22Rv1 (cell line): ENCODE measurements at regions not wholly inside any gene's neighbourhood (a gene's known extent, or its start where the extent isn't known, plus 50 kb on each side); places are given as distances from the start of the nearest gene placed in this dataset.

Experiments
- H3K27ac ChIP-seq: fragments of 450-650 bp; 2 replicates; pipeline ENCODE4 v1.5.1; 2017
- ZFX ChIP-seq: fragments of 450-650 bp; IDR thresholded peaks from 2 replicates; pipeline ENCODE4 v1.6.1; 2017; ENCODE audit warnings: antibody characterized with exemption, borderline replicate concordance
- TF ChIP-seq, protein P1 (sequence below): fragments of 450-650 bp; IDR thresholded peaks from 2 replicates; pipeline ENCODE4 v1.5.1; 2017; ENCODE audit warnings: mild to moderate bottlenecking

DNA sequence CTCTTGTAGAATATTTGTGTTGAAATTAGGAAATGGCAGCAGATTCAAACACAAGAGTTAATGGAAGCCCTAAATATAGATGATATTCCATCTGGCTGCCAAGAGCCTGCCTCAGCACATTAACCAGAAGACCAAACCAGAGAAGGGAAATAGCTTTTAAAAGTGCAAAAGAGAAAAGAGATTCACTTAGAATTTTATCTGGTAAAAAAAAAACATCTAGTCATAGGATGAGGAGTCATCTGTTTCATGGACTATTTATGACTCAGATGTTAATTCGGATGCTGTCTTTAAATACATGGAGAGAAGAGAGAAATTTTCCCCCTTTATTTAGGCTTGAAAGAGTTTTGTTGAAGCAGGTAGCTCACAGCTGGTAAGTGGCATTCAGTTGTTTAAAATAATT is 201.6 kb upstream of the NUDT4 start:
- TF ChIP-seq, protein P1, sequence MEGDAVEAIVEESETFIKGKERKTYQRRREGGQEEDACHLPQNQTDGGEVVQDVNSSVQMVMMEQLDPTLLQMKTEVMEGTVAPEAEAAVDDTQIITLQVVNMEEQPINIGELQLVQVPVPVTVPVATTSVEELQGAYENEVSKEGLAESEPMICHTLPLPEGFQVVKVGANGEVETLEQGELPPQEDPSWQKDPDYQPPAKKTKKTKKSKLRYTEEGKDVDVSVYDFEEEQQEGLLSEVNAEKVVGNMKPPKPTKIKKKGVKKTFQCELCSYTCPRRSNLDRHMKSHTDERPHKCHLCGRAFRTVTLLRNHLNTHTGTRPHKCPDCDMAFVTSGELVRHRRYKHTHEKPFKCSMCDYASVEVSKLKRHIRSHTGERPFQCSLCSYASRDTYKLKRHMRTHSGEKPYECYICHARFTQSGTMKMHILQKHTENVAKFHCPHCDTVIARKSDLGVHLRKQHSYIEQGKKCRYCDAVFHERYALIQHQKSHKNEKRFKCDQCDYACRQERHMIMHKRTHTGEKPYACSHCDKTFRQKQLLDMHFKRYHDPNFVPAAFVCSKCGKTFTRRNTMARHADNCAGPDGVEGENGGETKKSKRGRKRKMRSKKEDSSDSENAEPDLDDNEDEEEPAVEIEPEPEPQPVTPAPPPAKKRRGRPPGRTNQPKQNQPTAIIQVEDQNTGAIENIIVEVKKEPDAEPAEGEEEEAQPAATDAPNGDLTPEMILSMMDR: no peak
- TF ChIP-seq ZFX: no peak
- no peak overlapping the region for H3K27ac ChIP-seq

DNA sequence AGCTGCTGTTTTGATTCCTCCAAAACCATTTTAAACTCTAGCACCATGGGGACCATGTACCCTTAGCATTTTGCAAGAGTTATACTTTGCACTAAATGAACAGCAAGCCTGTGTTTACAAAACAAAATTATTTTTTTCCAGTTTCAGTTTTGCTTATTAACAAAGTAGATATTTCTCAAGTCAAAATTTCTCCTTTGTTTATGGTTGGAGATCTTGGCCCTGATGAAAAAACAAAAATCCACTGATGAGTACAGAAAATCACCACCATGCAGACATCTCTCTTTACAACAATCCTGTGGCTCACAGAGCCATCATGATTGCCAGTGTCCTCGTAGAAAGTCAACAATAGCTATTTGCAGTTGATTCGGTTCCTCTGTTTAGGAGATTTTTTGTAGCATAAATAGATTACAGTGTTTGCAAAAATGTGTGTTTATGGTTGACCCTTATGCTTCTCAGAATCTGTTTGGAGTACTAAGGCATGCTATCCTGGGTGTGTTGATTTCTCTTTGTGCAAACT is 201.1 kb upstream of the NUDT4 start:
- H3K27ac ChIP-seq: no peak overlapping the region
- TF ChIP-seq, protein P1: no peak
- no peak for TF ChIP-seq ZFX

DNA sequence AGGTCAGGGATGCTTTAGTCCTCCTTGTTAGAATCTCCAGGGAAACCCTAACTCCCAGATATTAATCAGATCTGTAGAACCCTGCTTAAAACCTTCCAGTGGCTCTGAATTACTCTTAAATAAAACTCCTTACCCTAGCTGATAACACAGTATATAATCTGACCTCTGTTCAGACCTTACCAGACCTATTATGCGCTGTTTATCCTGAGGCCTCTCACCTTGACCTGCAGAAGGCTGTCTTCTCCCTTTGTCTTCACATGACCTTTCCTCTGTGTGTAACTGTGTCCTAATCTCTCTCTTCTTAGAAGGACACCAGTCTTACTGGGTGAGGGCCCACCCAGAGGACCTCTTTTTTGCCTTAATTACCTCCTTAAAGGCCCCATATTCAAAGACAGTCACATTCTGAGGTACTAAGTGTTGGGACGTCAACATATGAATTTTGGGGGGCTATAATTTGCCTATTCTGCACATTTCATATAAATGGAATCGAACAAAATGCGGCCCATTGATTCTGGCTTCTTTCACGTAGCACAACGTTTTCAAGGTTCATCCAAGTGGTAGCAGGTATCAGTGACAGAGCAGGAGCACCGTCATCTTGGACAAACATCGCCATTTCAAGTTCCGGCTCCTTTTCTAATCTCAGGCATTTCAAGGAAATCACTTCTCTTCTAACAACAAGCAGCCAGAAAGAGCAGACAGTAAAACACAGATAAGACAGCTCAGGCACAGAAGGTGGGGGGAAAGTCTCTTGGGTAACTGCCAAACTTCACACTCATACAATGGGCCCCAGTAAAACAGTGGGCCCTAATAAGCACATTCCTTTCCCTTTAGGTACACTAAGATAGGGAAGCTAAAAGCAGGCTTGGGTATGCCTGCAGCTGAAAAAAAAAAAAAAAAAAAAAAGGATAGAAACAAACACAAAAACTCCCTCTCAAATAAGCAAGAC is 200.2 kb upstream of the NUDT4 start:
- no peak for TF ChIP-seq ZFX
- TF ChIP-seq, protein P1: no peak
- H3K27ac ChIP-seq: no peak overlapping the region

DNA sequence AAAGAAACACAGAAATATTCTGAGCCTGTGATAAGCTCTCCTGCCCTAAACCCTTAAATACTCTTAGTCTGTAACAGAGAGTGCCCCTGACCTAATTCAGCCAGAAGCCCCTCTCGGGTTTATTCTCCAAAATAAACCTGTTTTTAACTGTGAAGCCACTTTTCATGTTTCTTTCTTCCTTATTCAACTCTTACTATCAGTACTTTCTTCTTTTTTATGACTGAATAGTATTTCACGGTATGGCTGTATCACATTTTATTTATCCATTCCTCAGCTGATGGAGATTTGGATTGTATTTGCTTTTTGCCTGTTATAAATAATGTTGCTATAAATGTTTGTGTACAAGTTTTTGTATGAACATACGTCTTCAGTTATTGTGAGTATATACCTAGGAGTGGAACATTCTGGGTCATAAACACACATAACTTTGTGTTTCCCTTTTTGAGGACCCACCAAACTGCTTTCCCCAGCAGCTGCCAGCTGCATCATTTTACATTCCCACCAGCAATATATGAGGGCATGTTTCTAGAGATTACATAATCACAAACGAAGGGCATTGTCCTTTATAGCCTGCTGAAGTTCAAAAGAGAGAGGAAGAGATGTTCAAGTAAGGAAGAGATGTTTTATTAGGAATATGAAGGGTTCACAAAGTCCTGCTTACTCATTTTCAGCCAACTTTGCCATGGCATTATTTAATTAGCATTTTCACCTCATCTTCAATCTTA is 199.4 kb upstream of the NUDT4 start:
- no peak for TF ChIP-seq ZFX
- TF ChIP-seq, protein P1: no peak
- no peak overlapping the region for H3K27ac ChIP-seq

DNA sequence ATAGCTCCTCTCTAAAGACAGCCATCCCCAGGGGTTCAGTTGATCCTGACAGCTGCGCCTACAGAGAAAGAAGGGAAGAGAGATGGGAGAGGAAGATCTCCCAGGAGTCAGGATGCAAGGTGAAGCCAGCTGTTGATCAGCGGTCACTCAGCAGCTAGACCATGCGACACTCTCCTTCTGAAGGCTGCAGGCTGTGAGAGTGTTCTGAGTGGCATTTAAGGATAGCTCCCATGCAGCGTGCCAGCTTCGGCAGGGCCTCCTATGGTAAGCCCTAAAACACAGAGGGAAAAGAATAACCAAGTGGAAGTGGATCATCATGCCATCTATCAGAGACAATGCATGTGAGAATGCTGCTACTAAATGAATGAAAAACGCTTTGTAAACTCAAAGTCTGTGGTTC is 197.9 kb upstream of the NUDT4 start:
- H3K27ac ChIP-seq: no peak overlapping the region
- no peak for TF ChIP-seq ZFX
- TF ChIP-seq, protein P1: no peak

DNA sequence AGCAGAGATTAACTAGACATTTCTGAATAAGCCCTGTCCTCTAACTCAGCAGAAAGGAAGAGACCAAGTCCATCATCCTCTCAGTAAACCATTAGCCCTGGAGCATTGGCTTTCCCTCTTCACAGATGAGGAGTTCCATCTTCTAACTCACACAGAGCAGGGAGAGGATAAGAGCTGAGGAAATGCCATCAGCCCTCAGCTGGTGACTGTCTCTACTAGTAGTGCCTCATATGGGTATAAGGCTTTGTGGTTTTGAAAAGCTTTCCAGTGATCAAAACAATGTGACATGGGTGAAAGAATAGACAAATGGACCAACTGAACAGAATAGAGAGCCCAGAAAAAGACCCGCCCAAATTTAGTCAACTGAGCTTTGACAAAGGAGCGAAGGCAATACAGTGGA is 197.2 kb upstream of the NUDT4 start:
- TF ChIP-seq, protein P1: no peak
- TF ChIP-seq ZFX: no peak
- H3K27ac ChIP-seq: no peak overlapping the region
